Muscle layer of colon (tissue), 2 donors: ENCODE measurements at regions not wholly inside any gene's neighbourhood (a gene's known extent, or its start where the extent isn't known, plus 50 kb on each side); places are given as distances from the start of the nearest gene placed in this dataset.

Experiments
- H3K27ac ChIP-seq: one replicate; pipeline ENCODE4 v1.7.0; 2013; ENCODE audit warnings: low read depth, mild to moderate bottlenecking, low read length, moderate library complexity
- H3K27me3 ChIP-seq, 2 donors: one replicate each; pipeline ENCODE4 v1.7.0; 2013; ENCODE audit warnings: low read length in 2 of 2, mild to moderate bottlenecking in 2 of 2; ENCODE audit not compliant: insufficient read depth in 2 of 2, control insufficient read depth in 1 of 2
- H3K36me3 ChIP-seq: one replicate; pipeline ENCODE4 v1.7.0; 2013; ENCODE audit warnings: mild to moderate bottlenecking, low read length; ENCODE audit not compliant: insufficient read depth
- H3K4me1 ChIP-seq: one replicate; pipeline ENCODE4 v1.7.0; 2013; ENCODE audit warnings: mild to moderate bottlenecking, low read length; ENCODE audit not compliant: insufficient read depth
- H3K4me3 ChIP-seq, 2 donors: one replicate each; pipeline ENCODE4 v1.7.0; 2013; ENCODE audit warnings: low read length in 2 of 2, low read depth in 1 of 2, mild to moderate bottlenecking in 1 of 2, moderate library complexity in 1 of 2
- H3K9ac ChIP-seq: one replicate; pipeline ENCODE4 v1.7.0; 2013; ENCODE audit warnings: low read length
- H3K9me3 ChIP-seq: one replicate; pipeline ENCODE4 v1.7.0; 2013; ENCODE audit warnings: mild to moderate bottlenecking, low read length
- donor health status: abdominal sarcoma.
- donor health status: Adenocarcinoma of cecum.

DNA sequence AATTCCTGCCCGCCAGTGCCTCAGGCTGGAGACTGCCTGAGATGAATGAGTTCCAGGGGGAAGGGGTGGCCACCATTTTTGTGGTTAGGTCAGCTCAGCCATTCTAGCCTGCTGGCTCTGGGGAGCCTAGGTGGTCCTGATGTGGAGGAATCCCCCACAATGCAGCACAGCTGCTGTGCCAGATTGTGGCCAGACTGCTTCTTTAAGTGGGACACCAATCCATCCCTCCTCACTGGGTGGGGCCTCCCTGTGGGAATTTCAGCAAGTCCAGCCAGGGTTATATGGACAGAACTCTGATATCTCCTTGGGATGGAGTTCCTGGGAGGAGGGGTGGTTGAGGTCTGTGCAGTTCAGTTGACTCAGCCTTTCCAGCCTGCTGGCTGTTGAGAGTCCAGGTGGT, 51.2 kb upstream of the DAP start:
- no peaks in the 10 kb centered on the region for H3K9me3 ChIP-seq
- no peaks in the 10 kb centered on the region for H3K27me3 ChIP-seq
- no peaks in the 10 kb centered on the region for H3K4me1 ChIP-seq
- H3K9ac ChIP-seq = no peak overlapping the region
- H3K27ac ChIP-seq = no peak overlapping the region
- H3K36me3 ChIP-seq = no peaks in the 10 kb centered on the region
- H3K4me3 ChIP-seq = no peak overlapping the region
